ENCODE measurements at regions not wholly inside any gene's neighbourhood (a gene's known extent, or its start where the extent isn't known, plus 50 kb on each side); places are given as distances from the start of the nearest gene placed in this dataset.

GRCh38 chr6:105954148-105954547 is 132.0 kb upstream of the PRDM1 start:
- ATAC-seq = no peak

GRCh38 chr6:105952772-105953690 is 133.1 kb upstream of the PRDM1 start:
- ATAC-seq = no peak

- no peak for ATAC-seq
Observed at GRCh38 chr6:105952326-105952725, 133.8 kb upstream of the PRDM1 start.

GRCh38 chr6:105951322-105951721 is 134.8 kb upstream of the PRDM1 start:
- no peak for ATAC-seq

- no peak for ATAC-seq
Observed at GRCh38 chr6:105949869-105950268, 136.3 kb upstream of the PRDM1 start.

GRCh38 chr6:105943514-105943913 is 142.6 kb upstream of the PRDM1 start:
- ATAC-seq = no peak

- no peak for ATAC-seq
Observed at GRCh38 chr6:105941621-105942412, 144.3 kb upstream of the PRDM1 start.

- ATAC-seq = no peak
Observed at GRCh38 chr6:105940990-105941389, 145.1 kb upstream of the PRDM1 start.

- ATAC-seq = no peak
Observed at GRCh38 chr6:105936972-105937371, 149.2 kb upstream of the PRDM1 start.

GRCh38 chr6:105935416-105935815 is 150.7 kb upstream of the PRDM1 start:
- ATAC-seq = no peak

GRCh38 chr6:105934708-105935107 is 151.4 kb upstream of the PRDM1 start:
- ATAC-seq = no peak

- no peak for ATAC-seq
Observed at GRCh38 chr6:105932440-105932839, 153.7 kb upstream of the PRDM1 start.

GRCh38 chr6:105929626-105930025 is 156.5 kb upstream of the PRDM1 start:
- no peak for ATAC-seq

GRCh38 chr6:105926318-105926717 is 159.8 kb upstream of the PRDM1 start:
- ATAC-seq = no peak

GRCh38 chr6:105925706-105926105 is 160.4 kb upstream of the PRDM1 start:
- ATAC-seq = no peak

- ATAC-seq = no peak
Observed at GRCh38 chr6:105921781-105922180, 164.4 kb upstream of the PRDM1 start.

- ATAC-seq = peak; percentile 77
Observed at GRCh38 chr6:105920071-105920470, 166.1 kb upstream of the PRDM1 start.

- ATAC-seq = no peak
Observed at GRCh38 chr6:105917038-105917695, 169.0 kb upstream of the PRDM1 start.

- no peak for ATAC-seq
Observed at GRCh38 chr6:105911106-105911629, 175.0 kb upstream of the PRDM1 start.

- ATAC-seq = no peak
Observed at GRCh38 chr6:105909106-105909505, 177.0 kb upstream of the PRDM1 start.

GRCh38 chr6:105907991-105908390 is 178.1 kb upstream of the PRDM1 start:
- no peak for ATAC-seq

GRCh38 chr6:105907301-105907700 is 178.8 kb upstream of the PRDM1 start:
- ATAC-seq = no peak

Data from esophagus mucosa (tissue), 1 donor.